GM19452 (cell line): ENCODE measurements at regions not wholly inside any gene's neighbourhood (a gene's known extent, or its start where the extent isn't known, plus 50 kb on each side); places are given as distances from the start of the nearest gene placed in this dataset.

Experiments used
- ATAC-seq: cut with Tn5 transposase; IDR thresholded peaks from one replicate; pipeline ENCODE4 v1.9.1; 2021; ENCODE audit not compliant: unreplicated experiment

DNA sequence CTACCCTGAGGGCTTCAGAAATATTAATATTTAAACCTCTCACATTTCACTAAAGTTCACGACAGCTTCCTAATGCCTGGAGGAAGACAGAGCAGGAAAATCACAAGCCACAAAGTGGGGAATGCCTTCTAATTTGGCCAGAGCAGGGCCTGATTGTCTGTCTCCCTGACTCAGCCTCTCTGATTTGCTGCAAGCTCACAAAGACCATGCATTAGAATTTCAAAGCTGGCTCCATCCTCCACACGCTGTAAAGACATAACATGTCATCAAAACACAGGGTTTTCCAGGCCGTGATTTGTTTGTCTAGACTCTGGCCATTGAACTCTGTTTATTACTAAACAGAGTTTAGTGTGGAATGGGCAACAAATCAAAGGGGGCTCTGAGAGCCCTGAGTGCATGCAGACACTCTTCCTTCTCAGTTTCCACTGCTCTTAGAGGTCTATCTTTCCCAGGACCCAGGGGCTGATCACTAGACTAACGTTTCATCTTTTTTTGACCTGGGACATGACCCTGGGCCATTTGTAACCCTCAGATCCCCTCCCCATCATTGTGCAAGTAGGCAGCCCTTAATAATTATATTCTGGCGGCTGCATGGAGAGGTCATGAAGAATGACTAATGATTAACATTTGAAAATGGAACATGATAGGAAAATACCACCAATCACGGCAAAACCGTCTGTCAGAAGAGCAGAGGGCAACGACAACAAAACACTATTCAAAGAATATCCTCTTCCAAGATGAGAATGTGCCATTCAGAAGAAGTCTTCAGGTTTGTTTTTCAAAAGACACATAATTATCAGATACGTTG, 140.2 kb downstream of the ENC1 start:
- ATAC-seq, result no peak

GRCh38 chr5:74499256-74500050, 141.1 kb downstream of the ENC1 start:
- no peak for ATAC-seq

DNA sequence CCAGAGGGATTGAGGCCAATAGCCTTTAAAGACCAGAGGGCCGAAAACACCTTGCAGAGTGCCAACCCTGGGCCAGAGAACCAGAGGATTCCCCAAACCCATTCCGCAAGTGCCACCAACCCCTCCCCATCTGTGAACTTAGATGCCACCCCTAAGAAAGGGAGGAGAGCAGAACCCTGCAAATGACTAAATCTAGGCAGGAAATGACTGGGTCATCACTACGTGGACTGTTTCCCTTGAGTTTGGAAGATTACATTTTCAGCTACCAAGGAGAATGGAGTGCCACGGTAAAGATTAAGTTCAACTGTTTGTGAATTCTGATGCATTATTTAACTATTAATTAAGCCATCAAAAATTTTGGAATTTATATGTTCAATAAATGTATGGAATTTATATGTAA, 142.8 kb downstream of the ENC1 start:
- no peak for ATAC-seq

DNA sequence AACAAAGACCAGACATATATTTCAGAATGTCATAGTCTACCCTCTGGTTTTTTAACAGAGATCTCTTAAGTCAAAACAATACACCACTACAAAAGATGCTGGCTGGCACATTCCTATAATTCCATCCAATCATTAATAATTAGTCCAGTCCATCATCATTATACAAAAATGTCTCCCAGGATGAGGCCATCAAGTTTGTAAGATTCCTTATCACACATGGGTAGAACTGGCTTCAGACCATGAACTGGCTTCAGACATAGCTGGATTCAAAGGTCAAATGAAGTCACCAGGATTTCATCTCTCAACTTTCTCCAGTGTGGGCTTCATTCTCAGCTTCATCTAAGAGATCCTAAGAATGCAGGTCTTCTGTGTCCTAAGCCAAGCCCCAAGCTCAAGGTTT, 147.1 kb downstream of the ENC1 start:
- ATAC-seq, result no peak

GRCh38 chr5:74492230-74492629, 148.3 kb downstream of the ENC1 start:
- no peak for ATAC-seq

GRCh38 chr5:74491586-74491985, 148.9 kb downstream of the ENC1 start:
- no peak for ATAC-seq

- peak; percentile 96 for ATAC-seq
Observed at GRCh38 chr5:74490814-74491213, 149.7 kb downstream of the ENC1 start.

DNA sequence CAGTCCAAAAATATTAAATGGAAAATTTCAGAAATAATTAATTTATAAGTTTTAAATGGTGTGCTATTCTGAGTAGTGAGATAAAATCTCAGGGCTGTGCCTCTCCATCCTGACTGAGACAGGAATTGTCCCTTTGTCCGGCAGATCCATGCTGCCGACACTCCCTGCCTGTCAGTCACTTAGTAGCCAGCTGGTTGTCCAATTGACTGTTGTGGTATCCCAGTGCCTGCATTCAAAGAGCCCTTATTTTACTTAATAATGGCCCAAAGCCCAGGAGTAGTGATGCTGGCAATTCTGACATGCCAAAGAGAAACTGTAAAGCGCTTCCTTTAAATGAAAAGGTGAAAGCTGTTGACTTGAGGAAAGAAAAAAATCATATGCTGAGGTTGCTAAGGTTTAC, 157.5 kb downstream of the ENC1 start:
- no peak for ATAC-seq

- no peak for ATAC-seq
Observed at GRCh38 chr5:74482523-74482922, 158.0 kb downstream of the ENC1 start.

DNA sequence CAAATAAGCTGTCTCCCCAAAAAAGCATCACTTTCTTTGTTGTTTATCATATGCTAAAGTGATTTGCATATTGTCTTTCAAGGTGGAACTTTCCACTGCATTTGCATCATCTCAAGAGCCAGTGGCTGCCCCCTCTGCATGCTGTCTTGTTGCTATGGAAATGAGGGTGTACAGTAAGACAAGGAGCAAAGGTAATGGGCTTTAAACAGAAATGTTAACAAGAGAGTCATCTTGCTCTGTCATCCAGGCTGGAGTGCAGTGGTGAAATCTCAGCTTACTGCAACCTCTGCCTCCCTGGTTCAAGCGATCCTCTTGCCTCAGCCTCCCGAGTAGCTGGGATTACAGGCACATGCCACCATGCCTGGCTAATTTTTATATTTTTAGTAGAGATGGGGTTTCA, 159.2 kb downstream of the ENC1 start:
- peak; percentile 69 for ATAC-seq

DNA sequence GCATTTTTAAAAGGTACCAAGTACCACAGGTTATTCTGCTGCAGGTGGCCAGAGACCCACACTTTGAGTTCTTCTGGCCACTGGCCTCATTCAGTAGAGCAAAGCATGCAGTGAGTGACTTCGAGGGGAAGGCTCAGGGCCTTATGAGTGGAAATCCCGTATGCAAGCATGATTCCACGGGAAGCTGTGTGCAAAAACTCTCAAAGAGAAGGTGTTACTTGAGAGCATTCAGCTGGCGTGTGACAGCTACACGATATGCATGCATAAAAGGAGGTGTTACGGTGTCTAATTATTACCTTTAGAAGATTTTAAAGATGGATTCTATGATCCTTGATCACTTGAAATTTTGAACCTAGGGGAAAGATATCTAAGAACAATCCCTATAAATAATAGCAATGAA, 160.3 kb downstream of the ENC1 start:
- no peak for ATAC-seq

DNA sequence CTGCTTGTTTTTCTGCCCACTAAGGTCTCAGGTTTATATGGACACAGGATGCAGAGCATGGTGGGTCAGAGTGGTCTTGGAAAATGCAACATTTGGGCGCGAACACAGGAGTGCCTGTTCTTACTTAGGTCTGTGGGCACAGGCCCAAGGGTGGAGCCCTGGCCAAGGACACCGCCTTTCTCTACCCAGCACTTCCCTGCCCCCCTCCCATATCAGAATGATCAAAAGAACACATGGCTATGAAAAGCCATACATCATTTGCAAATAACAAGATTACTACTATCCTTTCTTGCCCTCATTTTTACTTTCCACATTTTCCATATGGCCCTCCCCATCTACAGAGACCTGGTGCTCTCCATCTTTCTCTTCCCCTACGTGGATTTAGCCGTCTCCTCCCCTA, 162.2 kb downstream of the ENC1 start:
- ATAC-seq, result no peak

GRCh38 chr5:74477761-74478160, 162.8 kb downstream of the ENC1 start:
- ATAC-seq, result no peak

DNA sequence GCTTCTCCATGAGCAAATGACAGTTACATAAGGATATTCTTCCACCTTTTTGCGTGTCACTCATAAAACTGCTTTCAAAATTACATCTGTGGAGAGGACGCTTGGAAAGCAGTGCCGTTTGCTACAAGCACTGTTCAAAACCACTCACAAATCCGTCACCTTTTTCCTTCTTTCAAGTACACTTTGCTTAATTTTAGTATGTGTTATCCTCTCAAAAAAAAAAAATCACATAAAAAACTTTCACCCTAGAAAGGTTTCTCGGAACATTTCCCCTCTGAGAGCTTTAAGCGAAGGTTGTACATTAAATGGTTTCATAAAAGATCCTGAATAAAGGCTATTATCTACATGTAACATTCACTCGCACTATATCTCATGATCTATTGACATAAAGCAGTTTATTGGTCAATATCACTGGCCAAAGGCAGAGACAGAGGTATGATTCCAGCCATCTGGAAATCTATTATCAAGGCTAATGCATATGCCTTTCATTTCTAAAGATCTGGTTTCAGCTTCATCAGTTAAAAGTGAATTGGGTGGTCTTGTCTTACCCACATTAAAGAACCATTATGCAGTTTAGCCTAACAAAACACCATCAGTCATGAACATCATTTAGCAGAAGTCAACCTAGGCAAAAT, 163.6 kb downstream of the ENC1 start:
- no peak for ATAC-seq

DNA sequence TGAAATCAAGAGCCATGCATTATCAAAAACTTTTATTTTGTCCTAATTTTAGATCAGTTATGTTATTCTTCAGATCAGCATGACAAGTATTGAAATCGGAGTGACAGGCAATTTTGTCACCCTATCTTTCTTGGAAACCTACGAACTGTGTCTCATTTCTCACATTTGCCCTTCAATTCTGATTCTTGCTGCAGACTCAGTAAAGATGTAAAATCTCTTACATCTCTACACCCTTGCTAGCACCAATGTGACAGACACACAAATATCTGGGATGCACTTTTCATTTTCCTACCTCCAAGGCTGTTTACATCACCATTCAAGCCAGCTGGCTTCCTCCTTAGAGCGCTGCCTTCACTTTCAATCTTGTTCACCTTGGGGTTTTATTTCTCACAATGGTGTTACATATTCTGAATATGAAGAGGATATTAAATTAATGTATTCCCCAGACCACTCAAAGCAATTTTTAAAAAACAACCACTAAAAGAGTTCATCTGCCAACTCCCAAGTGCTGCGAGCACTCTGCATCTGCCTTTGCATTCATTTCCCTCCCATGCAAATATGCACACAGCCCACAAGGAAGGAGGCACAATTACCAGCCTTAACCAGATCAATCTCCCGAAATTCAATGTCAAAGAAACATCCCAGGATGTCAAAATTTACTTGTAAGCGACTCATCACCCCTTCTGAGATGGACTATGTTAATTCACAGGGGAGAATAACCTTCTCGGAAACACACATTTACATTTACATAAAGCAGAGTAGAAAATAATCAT, 164.3 kb downstream of the ENC1 start:
- no peak for ATAC-seq

GRCh38 chr5:74471875-74472274, 168.7 kb downstream of the ENC1 start:
- ATAC-seq, result no peak

GRCh38 chr5:74469234-74469994, 171.1 kb downstream of the ENC1 start:
- ATAC-seq, result no peak

DNA sequence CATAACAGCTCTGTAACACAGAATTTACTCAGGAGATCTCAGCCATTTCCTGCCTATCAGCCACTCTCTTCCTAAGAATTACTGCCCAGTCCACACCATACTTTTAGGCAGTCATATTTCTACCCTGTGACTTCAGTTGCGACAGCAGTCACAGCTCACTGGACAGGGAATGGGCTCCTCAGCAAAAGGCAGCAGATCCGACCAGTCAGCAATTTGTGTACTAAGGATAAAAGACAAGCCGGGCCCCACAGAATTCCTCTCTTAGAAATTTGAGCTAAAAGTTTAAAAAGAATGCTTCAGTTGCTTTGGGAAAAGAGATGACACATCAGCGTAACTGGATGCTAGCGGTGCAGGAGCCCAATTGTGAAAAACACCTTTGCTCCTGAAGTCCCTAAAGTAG, 172.1 kb downstream of the ENC1 start:
- no peak for ATAC-seq

GRCh38 chr5:74465724-74466123, 174.8 kb downstream of the ENC1 start:
- no peak for ATAC-seq

DNA sequence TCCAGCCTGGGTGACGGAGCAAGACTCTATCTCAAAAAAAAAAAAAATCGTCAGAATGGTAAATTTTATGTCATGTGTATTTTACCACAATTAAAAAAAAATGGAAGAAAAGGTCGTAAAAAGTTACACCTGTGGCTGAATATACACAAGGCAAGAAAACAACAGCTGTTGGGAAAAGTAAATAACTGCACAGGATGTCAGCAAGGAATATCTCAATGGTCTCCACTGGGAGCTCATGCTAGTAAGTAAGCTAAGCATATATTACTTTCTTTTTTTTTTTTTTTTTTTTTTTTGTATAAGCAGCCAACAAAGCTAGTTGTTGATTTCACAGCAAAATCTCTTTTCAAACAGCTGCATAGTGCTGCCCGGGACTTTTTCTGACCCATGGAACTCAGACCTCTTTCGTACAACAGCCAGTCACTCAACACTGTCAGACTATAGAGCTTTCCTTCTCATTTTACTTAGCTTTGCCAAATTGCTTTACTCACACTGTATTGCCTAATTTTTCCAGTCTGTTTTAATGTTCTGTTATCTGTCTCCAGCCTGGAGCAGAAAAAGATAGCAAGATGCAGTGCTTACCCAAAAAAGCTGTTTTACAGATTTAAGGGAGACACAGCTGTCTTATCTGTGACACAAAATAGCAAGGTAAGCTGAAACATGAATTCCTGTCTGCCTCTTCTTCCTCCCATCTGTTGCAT, 175.9 kb downstream of the ENC1 start:
- no peak for ATAC-seq
